GM23338 (cell line): ENCODE measurements at regions not wholly inside any gene's neighbourhood (a gene's known extent, or its start where the extent isn't known, plus 50 kb on each side); places are given as distances from the start of the nearest gene placed in this dataset.

ENCODE experiments used
- CREB1 ChIP-seq: fragments of 250-450 bp; sonication (Bioruptor Pico); IDR thresholded peaks from 2 replicates; pipeline ENCODE4 v1.5.0; 2020; ENCODE audit warnings: low read depth, mild to moderate bottlenecking, moderate library complexity
- ETS1 ChIP-seq: IDR thresholded peaks from 2 replicates; pipeline ENCODE4 v1.6.1; 2016; ENCODE audit warnings: antibody characterized with exemption
- EZH2 ChIP-seq: fragments of 200-600 bp; sonication (generic); IDR thresholded peaks from one replicate; pipeline ENCODE4 v1.8.0; 2017; ENCODE audit warnings: antibody characterized with exemption, mild to moderate bottlenecking, low read depth; ENCODE audit not compliant: unreplicated experiment
- EZH2phosphoT487 ChIP-seq: fragments of 200-600 bp; sonication (generic); IDR thresholded peaks from one replicate; pipeline ENCODE4 v1.8.1; 2018; ENCODE audit warnings: antibody characterized with exemption; ENCODE audit not compliant: unreplicated experiment
- JUNB ChIP-seq: IDR thresholded peaks from one replicate; pipeline ENCODE4 v1.6.1; 2016; ENCODE audit warnings: antibody characterized with exemption; ENCODE audit not compliant: unreplicated experiment
- NANOG ChIP-seq: IDR thresholded peaks from 2 replicates; pipeline ENCODE4 v1.6.1; 2016; ENCODE audit warnings: antibody characterized with exemption, borderline replicate concordance
- POLR2AphosphoS5 ChIP-seq: IDR thresholded peaks from 2 replicates; pipeline ENCODE4 v1.6.1; 2016; ENCODE audit warnings: antibody characterized with exemption, low read depth
- REST ChIP-seq: IDR thresholded peaks from one replicate; pipeline ENCODE4 v1.6.1; 2018; ENCODE audit warnings: antibody characterized with exemption; ENCODE audit not compliant: unreplicated experiment
- STAT1 ChIP-seq: IDR thresholded peaks from one replicate; pipeline ENCODE4 v1.6.1; 2016; ENCODE audit warnings: antibody characterized with exemption; ENCODE audit not compliant: unreplicated experiment
- ZNF114 ChIP-seq: fragments of 250-450 bp; sonication (Bioruptor Pico); IDR thresholded peaks from 2 replicates; pipeline ENCODE4 v1.5.0; 2020; ENCODE audit warnings: mild to moderate bottlenecking, moderate library complexity
- ZNF331 ChIP-seq: fragments of 250-450 bp; sonication (Bioruptor Pico); IDR thresholded peaks from 2 replicates; pipeline ENCODE4 v1.5.0; 2020; ENCODE audit warnings: low read depth, mild to moderate bottlenecking, moderate library complexity
- ZNF462 ChIP-seq: fragments of 250-450 bp; sonication (Bioruptor Pico); IDR thresholded peaks from 2 replicates; pipeline ENCODE4 v1.5.0; 2020; ENCODE audit warnings: mild to moderate bottlenecking, moderate library complexity
- TF ChIP-seq, protein P1 (sequence below), 2 experiments: fragments of 200-600 bp in 1 of 2; sonication (generic) in 1 of 2; conservative IDR thresholded peaks; 2 replicates each; pipeline versions ENCODE4 v1.5.1 to v1.6.1; 2016 to 2017; ENCODE audit warnings: antibody characterized with exemption in 2 of 2, low read depth in 2 of 2, mild to moderate bottlenecking in 2 of 2, moderate library complexity in 1 of 2

- TF ChIP-seq, protein P1, sequence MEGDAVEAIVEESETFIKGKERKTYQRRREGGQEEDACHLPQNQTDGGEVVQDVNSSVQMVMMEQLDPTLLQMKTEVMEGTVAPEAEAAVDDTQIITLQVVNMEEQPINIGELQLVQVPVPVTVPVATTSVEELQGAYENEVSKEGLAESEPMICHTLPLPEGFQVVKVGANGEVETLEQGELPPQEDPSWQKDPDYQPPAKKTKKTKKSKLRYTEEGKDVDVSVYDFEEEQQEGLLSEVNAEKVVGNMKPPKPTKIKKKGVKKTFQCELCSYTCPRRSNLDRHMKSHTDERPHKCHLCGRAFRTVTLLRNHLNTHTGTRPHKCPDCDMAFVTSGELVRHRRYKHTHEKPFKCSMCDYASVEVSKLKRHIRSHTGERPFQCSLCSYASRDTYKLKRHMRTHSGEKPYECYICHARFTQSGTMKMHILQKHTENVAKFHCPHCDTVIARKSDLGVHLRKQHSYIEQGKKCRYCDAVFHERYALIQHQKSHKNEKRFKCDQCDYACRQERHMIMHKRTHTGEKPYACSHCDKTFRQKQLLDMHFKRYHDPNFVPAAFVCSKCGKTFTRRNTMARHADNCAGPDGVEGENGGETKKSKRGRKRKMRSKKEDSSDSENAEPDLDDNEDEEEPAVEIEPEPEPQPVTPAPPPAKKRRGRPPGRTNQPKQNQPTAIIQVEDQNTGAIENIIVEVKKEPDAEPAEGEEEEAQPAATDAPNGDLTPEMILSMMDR (conservative IDR thresholded peaks at IDR 0.05; ENCODE audit: low read depth in 2 of 2): no peak
- TF ChIP-seq POLR2AphosphoS5 (no peak), JUNB (no peak), ZNF331 (CRISPR knock-in tag) (no peak), EZH2 (no peak), REST (no peak), EZH2phosphoT487 (no peak), ZNF462 (CRISPR knock-in tag) (no peak), CREB1 (CRISPR knock-in tag) (no peak), NANOG (no peak), ZNF114 (CRISPR knock-in tag) (no peak), STAT1 (no peak), ETS1 (no peak)
Observed at GRCh38 chr3:27880969-27881892, 159.1 kb upstream of the EOMES start.
